ENCODE measurements at regions not wholly inside any gene's neighbourhood (a gene's known extent, or its start where the extent isn't known, plus 50 kb on each side); places are given as distances from the start of the nearest gene placed in this dataset.
"Not testable (repeated sequence)": the region's sequence is repeated elsewhere in the genome, so short reads cannot be mapped to it uniquely, and the experiment has no call there.

DNA sequence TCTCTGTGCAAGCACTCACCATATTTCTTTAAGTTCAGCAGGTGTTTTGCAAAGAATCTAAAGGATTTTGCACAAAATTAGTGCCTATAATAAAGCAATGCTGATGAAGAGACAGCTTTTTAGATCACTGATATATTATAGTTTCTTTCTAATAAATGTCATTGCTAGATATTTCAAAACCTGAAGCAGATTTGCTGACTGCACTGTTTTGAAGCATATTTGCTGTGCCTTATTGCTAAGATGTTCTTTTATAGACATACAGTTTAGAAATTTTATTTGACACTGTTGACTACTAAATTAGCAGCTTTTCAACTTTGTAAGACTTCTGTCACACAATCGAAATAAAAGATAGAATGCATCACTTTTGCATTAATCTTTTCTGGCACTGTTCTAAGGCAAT lies 620.9 kb upstream of the CELF4 start:
- no peaks in the 10 kb centered on the region for H3K9me3 ChIP-seq (ENCODE audit: low read depth)
- no peak overlapping the region for H3K4me3 ChIP-seq
- no peaks in the 10 kb centered on the region for H3K36me3 ChIP-seq
- H3K27ac ChIP-seq: no peak overlapping the region
- no peaks in the 10 kb centered on the region for H3K4me1 ChIP-seq (ENCODE audit: low read depth)
- H3K27me3 ChIP-seq: no peaks in the 10 kb centered on the region
- no peak for DNase-seq (ENCODE audit: low read depth in 1 of 2, low spot score in 1 of 2)
- TF ChIP-seq, protein P1, sequence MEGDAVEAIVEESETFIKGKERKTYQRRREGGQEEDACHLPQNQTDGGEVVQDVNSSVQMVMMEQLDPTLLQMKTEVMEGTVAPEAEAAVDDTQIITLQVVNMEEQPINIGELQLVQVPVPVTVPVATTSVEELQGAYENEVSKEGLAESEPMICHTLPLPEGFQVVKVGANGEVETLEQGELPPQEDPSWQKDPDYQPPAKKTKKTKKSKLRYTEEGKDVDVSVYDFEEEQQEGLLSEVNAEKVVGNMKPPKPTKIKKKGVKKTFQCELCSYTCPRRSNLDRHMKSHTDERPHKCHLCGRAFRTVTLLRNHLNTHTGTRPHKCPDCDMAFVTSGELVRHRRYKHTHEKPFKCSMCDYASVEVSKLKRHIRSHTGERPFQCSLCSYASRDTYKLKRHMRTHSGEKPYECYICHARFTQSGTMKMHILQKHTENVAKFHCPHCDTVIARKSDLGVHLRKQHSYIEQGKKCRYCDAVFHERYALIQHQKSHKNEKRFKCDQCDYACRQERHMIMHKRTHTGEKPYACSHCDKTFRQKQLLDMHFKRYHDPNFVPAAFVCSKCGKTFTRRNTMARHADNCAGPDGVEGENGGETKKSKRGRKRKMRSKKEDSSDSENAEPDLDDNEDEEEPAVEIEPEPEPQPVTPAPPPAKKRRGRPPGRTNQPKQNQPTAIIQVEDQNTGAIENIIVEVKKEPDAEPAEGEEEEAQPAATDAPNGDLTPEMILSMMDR (IDR thresholded peaks at IDR 0.05; ENCODE audit: low read depth, low read length): no peak

DNA sequence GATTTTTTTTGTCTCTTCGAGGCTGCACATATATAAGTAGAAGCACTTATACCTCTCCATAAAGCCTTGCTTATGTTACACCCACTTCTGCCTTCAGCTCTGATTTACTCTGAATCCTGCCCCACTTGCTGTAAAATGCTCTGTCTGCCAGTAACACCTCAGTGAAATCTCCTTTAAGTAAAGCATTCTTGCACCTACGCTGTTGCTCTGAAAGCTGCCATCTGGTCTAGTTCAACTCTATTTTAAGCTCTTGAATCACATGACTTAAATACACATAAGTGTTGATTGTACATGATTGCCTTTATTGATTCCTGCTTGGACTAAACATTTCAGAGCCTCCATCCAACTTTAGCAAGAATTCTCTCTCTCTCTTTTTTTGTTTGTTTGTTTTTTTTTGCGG lies 609.0 kb upstream of the CELF4 start:
- Histone ChIP-seq H3K27ac (peak overlapping the region; percentile 52), H3K27me3 (no peaks in the 10 kb centered on the region), H3K4me1 (ENCODE audit: low read depth) (peaks cover 18% of the 10 kb centered on the region), H3K9me3 (ENCODE audit: low read depth) (no peaks in the 10 kb centered on the region), H3K36me3 (no peaks in the 10 kb centered on the region), H3K4me3 (no peak overlapping the region)
- TF ChIP-seq, protein P1 (IDR thresholded peaks at IDR 0.05; ENCODE audit: low read depth, low read length): no peak
- peak in 1 of 2 donors; percentile 61 for DNase-seq (ENCODE audit: low read depth in 1 of 2, low spot score in 1 of 2)

DNA sequence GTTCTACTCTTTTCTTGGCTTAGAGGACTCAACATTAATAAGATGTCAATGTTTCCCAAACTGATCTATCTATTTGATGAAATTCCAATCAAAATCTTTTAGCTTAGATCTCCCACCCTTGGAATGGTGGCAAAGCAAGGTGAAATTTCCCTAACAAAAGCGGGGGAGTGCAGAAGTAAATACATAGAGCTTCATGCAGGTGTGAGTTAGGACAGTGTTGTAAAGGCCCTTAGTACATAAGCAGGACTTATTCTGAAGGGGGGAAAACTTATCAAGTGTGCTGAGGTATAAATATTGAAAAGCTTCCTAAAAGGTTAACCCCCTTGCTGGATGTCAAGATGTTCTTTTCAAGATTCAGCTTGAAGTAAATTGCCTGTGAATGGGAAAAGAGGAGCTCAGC lies 608.6 kb upstream of the CELF4 start:
- peak in 1 of 2 donors; percentile 1 for DNase-seq (ENCODE audit: low read depth in 1 of 2, low spot score in 1 of 2)
- Histone ChIP-seq H3K27me3 (no peaks in the 10 kb centered on the region), H3K27ac (peak overlapping the region; percentile 52), H3K4me3 (no peak overlapping the region), H3K36me3 (no peaks in the 10 kb centered on the region), H3K9me3 (ENCODE audit: low read depth) (no peaks in the 10 kb centered on the region), H3K4me1 (ENCODE audit: low read depth) (peaks cover 18% of the 10 kb centered on the region)
- TF ChIP-seq, protein P1 (IDR thresholded peaks at IDR 0.05; ENCODE audit: low read depth, low read length): no peak

DNA sequence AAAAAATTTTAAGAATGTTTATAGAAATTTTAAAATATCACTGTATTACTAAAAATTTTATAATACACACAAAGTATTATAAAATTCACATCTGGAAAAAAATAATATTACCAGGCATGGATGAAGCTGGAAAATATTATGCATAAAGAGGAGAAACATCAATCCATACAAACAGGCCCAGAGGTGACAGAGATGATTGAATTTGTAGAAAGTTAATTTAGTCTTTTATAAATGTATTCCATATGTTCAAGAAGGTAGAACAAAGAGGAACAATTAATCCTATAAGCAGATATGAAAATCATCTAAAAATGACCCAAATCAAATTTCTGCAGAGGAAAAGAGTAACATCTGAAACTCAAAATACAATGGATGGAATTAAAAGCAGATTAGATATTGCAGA lies 605.2 kb upstream of the CELF4 start:
- DNase-seq (ENCODE audit: low read depth in 1 of 2, low spot score in 1 of 2): no peak
- no peaks in the 10 kb centered on the region for H3K27me3 ChIP-seq
- no peak overlapping the region for H3K27ac ChIP-seq
- H3K4me1 ChIP-seq (ENCODE audit: low read depth): peaks cover 18% of the 10 kb centered on the region
- H3K4me3 ChIP-seq: no peak overlapping the region
- TF ChIP-seq, protein P1 (IDR thresholded peaks at IDR 0.05; ENCODE audit: low read depth, low read length): no peak
- no peaks in the 10 kb centered on the region for H3K9me3 ChIP-seq (ENCODE audit: low read depth)
- H3K36me3 ChIP-seq: no peaks in the 10 kb centered on the region

DNA sequence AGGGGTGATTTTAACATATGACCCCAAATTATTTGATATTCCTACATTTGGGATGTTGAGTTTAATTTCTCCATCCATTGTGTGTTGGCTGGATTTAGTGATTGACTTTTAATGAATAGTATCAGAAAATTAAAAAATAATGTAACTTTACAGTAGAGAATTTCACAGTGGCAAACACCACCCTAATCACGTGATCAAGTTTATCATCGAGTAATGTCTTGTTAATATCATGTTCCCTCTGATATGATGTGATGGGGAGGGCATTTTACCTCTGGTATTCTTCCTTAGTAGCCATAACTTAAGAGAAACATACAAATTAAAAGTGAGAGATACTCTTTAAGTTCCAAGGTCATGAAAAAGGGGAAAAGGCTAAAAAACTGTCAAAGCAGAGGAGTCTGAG lies 602.0 kb upstream of the CELF4 start:
- Histone ChIP-seq H3K4me1 (ENCODE audit: low read depth) (no peaks in the 10 kb centered on the region), H3K4me3 (no peak overlapping the region), H3K27ac (no peak overlapping the region), H3K27me3 (no peaks in the 10 kb centered on the region), H3K9me3 (ENCODE audit: low read depth) (no peaks in the 10 kb centered on the region), H3K36me3 (no peaks in the 10 kb centered on the region)
- no peak for DNase-seq (ENCODE audit: low read depth in 1 of 2, low spot score in 1 of 2)
- TF ChIP-seq, protein P1 (IDR thresholded peaks at IDR 0.05; ENCODE audit: low read depth, low read length): no peak

DNA sequence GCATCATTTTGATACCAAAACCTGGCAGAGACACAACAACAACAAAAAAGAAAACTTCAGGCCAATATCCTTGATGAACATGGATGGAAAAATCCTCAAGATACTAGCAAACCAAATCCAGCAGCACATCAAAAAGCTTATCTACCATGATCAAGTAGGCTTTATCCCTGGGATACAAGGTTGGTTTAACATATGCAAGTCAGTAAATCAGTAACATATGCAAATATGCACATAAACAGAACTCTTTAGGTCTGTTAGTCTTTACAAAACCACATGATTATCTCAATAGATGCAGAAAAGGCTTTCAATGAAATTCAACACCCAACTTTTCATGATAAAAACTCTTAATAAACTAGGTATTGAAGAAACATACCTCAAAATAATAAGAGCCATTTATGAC lies 587.5 kb upstream of the CELF4 start:
- H3K9me3 ChIP-seq (ENCODE audit: low read depth); DNase-seq (ENCODE audit: low read depth in 1 of 2, low spot score in 1 of 2); H3K27ac ChIP-seq; H3K27me3 ChIP-seq; H3K36me3 ChIP-seq; H3K4me3 ChIP-seq; H3K4me1 ChIP-seq (ENCODE audit: low read depth): not testable (repeated sequence)

Measured in cardiac muscle cell (in vitro differentiated cells and primary cell).